Mesendoderm (in vitro differentiated cells): ENCODE measurements at regions not wholly inside any gene's neighbourhood (a gene's known extent, or its start where the extent isn't known, plus 50 kb on each side); places are given as distances from the start of the nearest gene placed in this dataset.
A peak's percentile ranks its signal among the peaks of the same experiment; 100 is the strongest.

Experiments
- DNase-seq: peaks from one replicate; pipeline ENCODE4 v3.0.0; 2013
- H2AK5ac ChIP-seq: 2 replicates; pipeline ENCODE4 v1.6.1; 2013; ENCODE audit warnings: low read length, inconsistent platforms
- H2BK120ac ChIP-seq: 2 replicates; pipeline ENCODE4 v1.6.1; 2013; ENCODE audit warnings: low read depth, mild to moderate bottlenecking, low read length, moderate library complexity, mixed read lengths
- H2BK15ac ChIP-seq: replicated peaks from 2 replicates; pipeline ENCODE4 v1.6.1; 2013; ENCODE audit warnings: low read depth, mild to moderate bottlenecking, moderate library complexity
- H2BK5ac ChIP-seq: 2 replicates; pipeline ENCODE4 v1.6.1; 2013; ENCODE audit warnings: low read length, inconsistent platforms
- H3K18ac ChIP-seq: 2 replicates; pipeline ENCODE4 v1.6.1; 2013; ENCODE audit warnings: mild to moderate bottlenecking, low read length, mixed read lengths
- H3K23ac ChIP-seq: one replicate; pipeline ENCODE4 v1.6.1; 2013; ENCODE audit warnings: low read length
- H3K27ac ChIP-seq: 2 replicates; pipeline ENCODE4 v1.5.1; 2013; ENCODE audit warnings: low read depth, mild to moderate bottlenecking, inconsistent platforms, low read length, moderate library complexity
- H3K27me3 ChIP-seq: 2 replicates; pipeline ENCODE4 v1.6.1; 2013; ENCODE audit warnings: low read length, control low read depth, mild to moderate bottlenecking, inconsistent platforms; ENCODE audit not compliant: insufficient read depth, poor library complexity
- H3K36me3 ChIP-seq: 2 replicates; pipeline ENCODE4 v1.6.1; 2013; ENCODE audit warnings: low read length, inconsistent platforms; ENCODE audit not compliant: control insufficient read depth, insufficient read depth
- H3K4ac ChIP-seq: one replicate; pipeline ENCODE4 v1.6.1; 2013; ENCODE audit warnings: low read depth, mild to moderate bottlenecking, low read length, moderate library complexity
- H3K4me1 ChIP-seq: 2 replicates; pipeline ENCODE4 v1.6.1; 2013; ENCODE audit warnings: low read depth, low read length, inconsistent platforms; ENCODE audit not compliant: control insufficient read depth
- H3K4me2 ChIP-seq: 2 replicates; pipeline ENCODE4 v1.6.1; 2013; ENCODE audit warnings: low read length
- H3K4me3 ChIP-seq: 2 replicates; pipeline ENCODE4 v1.5.1; 2013; ENCODE audit warnings: mild to moderate bottlenecking, low read length
- H3K56ac ChIP-seq: one replicate; pipeline ENCODE4 v1.6.1; 2013; ENCODE audit warnings: low read length
- H3K79me1 ChIP-seq: 2 replicates; pipeline ENCODE4 v1.6.1; 2013; ENCODE audit warnings: low read length, inconsistent platforms
- H3K79me2 ChIP-seq: 2 replicates; pipeline ENCODE4 v1.6.1; 2013; ENCODE audit warnings: mild to moderate bottlenecking, low read length; ENCODE audit not compliant: control insufficient read depth, insufficient read depth
- H3K9ac ChIP-seq: 2 replicates; pipeline ENCODE4 v1.6.1; 2013; ENCODE audit warnings: low read length, inconsistent platforms
- H4K5ac ChIP-seq: one replicate; pipeline ENCODE4 v1.6.1; 2013; ENCODE audit warnings: low read length
- H4K8ac ChIP-seq: one replicate; pipeline ENCODE4 v1.6.1; 2013; ENCODE audit warnings: low read depth, mild to moderate bottlenecking, control low read depth, low read length, moderate library complexity
- WGBS: extraction: QIAGEN DNeasy Blood & Tissue Kit; methylation state at CpG from one replicate; pipeline ENCODE4 v1.1.7; 2013; ENCODE audit warnings: low lambda C conversion rate, missing lambda C conversion rate; ENCODE audit not compliant: insufficient coverage; ENCODE audit errors: extremely low coverage; 5-methylcytosine and 5-hydroxymethylcytosine counted together

- no peak overlapping the region for H3K23ac ChIP-seq
- H3K56ac ChIP-seq, result no peak overlapping the region
- no peaks in the 10 kb centered on the region for H3K36me3 ChIP-seq
- no peak overlapping the region for H2BK5ac ChIP-seq
- no peaks in the 10 kb centered on the region for H3K79me1 ChIP-seq
- WGBS, result no CpG with 5 or more reads among the region's 4 CpGs
- no peak overlapping the region for H3K4me3 ChIP-seq
- no peak overlapping the region for H3K9ac ChIP-seq
- H3K4me1 ChIP-seq, result peaks cover 12% of the 10 kb centered on the region
- H2BK120ac ChIP-seq, result no peak overlapping the region
- no peak overlapping the region for H2BK15ac ChIP-seq
- H3K79me2 ChIP-seq, result no peaks in the 10 kb centered on the region
- H4K5ac ChIP-seq, result no peak overlapping the region
- H3K27ac ChIP-seq, result no peak overlapping the region
- no peak overlapping the region for H3K4me2 ChIP-seq
- no peak overlapping the region for H4K8ac ChIP-seq
- H3K4ac ChIP-seq, result no peak overlapping the region
- H2AK5ac ChIP-seq, result no peak overlapping the region
- H3K27me3 ChIP-seq, result no peaks in the 10 kb centered on the region
- no peak overlapping the region for H3K18ac ChIP-seq
- DNase-seq, result peak; percentile 73
Measured at GRCh38 chr16:13291591-13292333, 390.4 kb downstream of the SHISA9 start.

DNA sequence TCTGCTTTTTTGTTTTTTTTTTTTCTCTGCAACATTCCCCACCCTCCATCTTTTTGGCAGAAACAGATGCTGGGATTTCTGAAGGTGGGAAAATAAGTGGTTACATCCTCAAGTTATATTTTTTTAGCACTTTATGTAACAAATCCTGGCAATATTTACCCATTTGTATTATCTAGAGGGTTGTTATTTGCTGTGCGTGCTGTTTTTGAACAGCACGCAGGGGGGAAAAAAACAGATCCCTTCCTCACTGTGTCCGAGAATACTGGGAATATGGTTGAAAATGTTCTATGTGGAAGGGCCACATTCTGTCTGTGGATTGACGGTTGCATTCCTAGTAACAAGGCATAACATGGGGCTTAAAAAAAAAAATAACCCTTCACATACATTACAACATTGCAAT, 394.8 kb downstream of the SHISA9 start:
- H3K36me3 ChIP-seq, result no peaks in the 10 kb centered on the region
- no CpG with 5 or more reads among the region's 4 CpGs for WGBS
- DNase-seq, result no peak
- H3K27me3 ChIP-seq, result no peaks in the 10 kb centered on the region
- H3K4me3 ChIP-seq, result no peak overlapping the region
- no peaks in the 10 kb centered on the region for H3K79me2 ChIP-seq
- peaks cover 12% of the 10 kb centered on the region for H3K4me1 ChIP-seq
- H2AK5ac ChIP-seq, result peak overlapping the region; percentile 75
- H3K56ac ChIP-seq, result peak overlapping the region; percentile 61
- H3K23ac ChIP-seq, result no peak overlapping the region
- H3K18ac ChIP-seq, result no peak overlapping the region
- peak overlapping the region; percentile 83 for H2BK5ac ChIP-seq
- H3K9ac ChIP-seq, result no peak overlapping the region
- no peak overlapping the region for H3K27ac ChIP-seq
- no peaks in the 10 kb centered on the region for H3K79me1 ChIP-seq
- H3K4me2 ChIP-seq, result no peak overlapping the region
- no peak overlapping the region for H2BK120ac ChIP-seq
- no peak overlapping the region for H2BK15ac ChIP-seq
- H4K8ac ChIP-seq, result no peak overlapping the region
- H3K4ac ChIP-seq, result peak overlapping the region; percentile 66
- no peak overlapping the region for H4K5ac ChIP-seq

- Histone ChIP-seq H2BK120ac (no peak overlapping the region), H2BK15ac (no peak overlapping the region), H3K4me2 (no peak overlapping the region), H3K23ac (no peak overlapping the region), H3K18ac (no peak overlapping the region), H3K4me3 (no peak overlapping the region), H3K56ac (peak overlapping the region; percentile 36), H3K4ac (no peak overlapping the region), H3K9ac (no peak overlapping the region), H3K36me3 (no peaks in the 10 kb centered on the region), H3K4me1 (peaks cover 12% of the 10 kb centered on the region), H3K79me2 (no peaks in the 10 kb centered on the region), H3K27me3 (no peaks in the 10 kb centered on the region), H3K79me1 (no peaks in the 10 kb centered on the region), H4K5ac (no peak overlapping the region), H4K8ac (no peak overlapping the region), H2AK5ac (no peak overlapping the region), H3K27ac (no peak overlapping the region), H2BK5ac (no peak overlapping the region)
- WGBS, result no CpG with 5 or more reads among the region's 5 CpGs
- DNase-seq, result peak; percentile 79
Measured at GRCh38 chr16:13298666-13299065, 397.3 kb downstream of the SHISA9 start.

- H2BK5ac ChIP-seq, result no peak overlapping the region
- no peak overlapping the region for H3K4me3 ChIP-seq
- H3K27me3 ChIP-seq, result no peaks in the 10 kb centered on the region
- H3K79me2 ChIP-seq, result no peaks in the 10 kb centered on the region
- H2AK5ac ChIP-seq, result peak overlapping the region; percentile 2
- H3K18ac ChIP-seq, result peak overlapping the region; percentile 64
- H2BK15ac ChIP-seq, result no peak overlapping the region
- peaks cover 9% of the 10 kb centered on the region for H3K4me1 ChIP-seq
- H3K79me1 ChIP-seq, result no peaks in the 10 kb centered on the region
- no peak overlapping the region for H4K8ac ChIP-seq
- no peak overlapping the region for H3K4ac ChIP-seq
- H4K5ac ChIP-seq, result no peak overlapping the region
- no peak overlapping the region for H3K9ac ChIP-seq
- no peak overlapping the region for H2BK120ac ChIP-seq
- H3K23ac ChIP-seq, result no peak overlapping the region
- no CpG with 5 or more reads among the region's 9 CpGs for WGBS
- no peak overlapping the region for H3K4me2 ChIP-seq
- no peaks in the 10 kb centered on the region for H3K36me3 ChIP-seq
- no peak for DNase-seq
- peak overlapping the region; percentile 6 for H3K56ac ChIP-seq
- H3K27ac ChIP-seq, result no peak overlapping the region
Measured at GRCh38 chr16:13300066-13300840, 398.9 kb downstream of the SHISA9 start.

DNA sequence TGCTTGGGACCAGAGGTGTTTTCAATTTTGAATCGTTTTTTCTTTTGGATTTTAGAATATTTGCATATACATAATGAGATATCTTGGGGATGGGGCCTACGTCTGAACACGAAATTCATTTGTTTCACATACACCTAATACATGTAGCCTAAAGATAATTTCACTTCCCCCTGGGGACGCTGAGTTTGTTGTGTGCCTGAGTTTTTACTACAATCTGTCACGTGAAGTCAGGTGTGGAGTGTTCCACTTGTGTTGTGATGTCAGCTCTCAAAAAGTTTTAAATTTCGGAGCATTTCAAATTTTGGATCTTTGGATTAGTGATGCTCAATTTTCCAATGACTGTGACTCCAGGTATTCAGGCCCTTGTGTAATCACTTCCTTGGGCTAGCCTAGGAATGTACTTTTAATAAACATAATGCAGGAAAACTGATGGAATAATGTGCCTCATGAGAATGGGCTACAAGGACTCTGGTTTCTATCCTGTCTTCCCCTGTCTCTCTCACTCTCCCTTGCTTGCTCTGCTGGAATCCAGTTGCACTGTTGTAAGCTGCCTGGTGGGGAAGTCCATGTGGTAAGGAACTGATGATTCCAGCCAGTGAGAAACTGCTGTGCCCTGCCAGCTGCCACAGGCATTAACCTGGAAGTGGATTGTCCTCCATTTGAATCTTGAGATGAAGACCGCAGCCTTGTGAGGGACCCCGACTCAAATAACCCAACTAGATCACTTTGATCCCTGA, 403.8 kb downstream of the SHISA9 start:
- no CpG with 5 or more reads among the region's 8 CpGs for whole genome bisulfite sequencing

More for the DNA sequence above, 403.8 kb downstream of the SHISA9 start:
- Histone ChIP-seq H3K79me2 (no peaks in the 10 kb centered on the region), H3K27ac (no peak overlapping the region), H2BK5ac (no peak overlapping the region), H4K8ac (no peak overlapping the region), H2BK120ac (no peak overlapping the region), H3K4me2 (no peak overlapping the region), H3K4me3 (no peak overlapping the region), H2BK15ac (no peak overlapping the region), H4K5ac (no peak overlapping the region), H3K9ac (no peak overlapping the region), H2AK5ac (no peak overlapping the region), H3K79me1 (no peaks in the 10 kb centered on the region), H3K18ac (no peak overlapping the region), H3K56ac (no peak overlapping the region), H3K23ac (no peak overlapping the region), H3K27me3 (no peaks in the 10 kb centered on the region), H3K4me1 (peaks cover 4% of the 10 kb centered on the region), H3K4ac (no peak overlapping the region), H3K36me3 (no peaks in the 10 kb centered on the region)
- DNase-seq, result peak; percentile 23
